CD4-positive, alpha-beta T cell treated with Interleukin-15 for 1 hour (primary cell): ENCODE measurements at regions not wholly inside any gene's neighbourhood (a gene's known extent, or its start where the extent isn't known, plus 50 kb on each side); places are given as distances from the start of the nearest gene placed in this dataset.

Experiments used
- DNase-seq: peaks from one replicate; pipeline ENCODE4 v3.0.0-alpha.2; 2020

DNA sequence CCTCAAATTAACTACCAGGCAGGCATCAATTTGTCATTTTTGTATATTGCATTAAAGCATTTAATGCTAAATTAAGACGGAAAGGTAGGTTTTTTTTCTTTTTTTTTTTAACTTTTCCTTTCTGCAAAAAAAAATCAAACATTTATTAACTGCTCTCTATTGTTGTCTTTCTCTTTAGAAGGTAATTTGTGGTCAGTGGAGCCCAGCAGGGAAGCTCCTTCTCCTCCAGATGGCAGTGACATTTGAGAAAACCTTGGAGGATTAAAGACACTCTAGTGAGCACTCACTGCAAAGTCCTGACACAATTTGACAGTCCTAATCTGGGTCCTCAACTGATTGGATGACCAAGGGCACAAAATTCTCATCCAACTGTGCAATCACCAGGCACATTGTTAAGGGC, 102.4 kb downstream of the SLIT2 start:
- DNase-seq: no peak

DNA sequence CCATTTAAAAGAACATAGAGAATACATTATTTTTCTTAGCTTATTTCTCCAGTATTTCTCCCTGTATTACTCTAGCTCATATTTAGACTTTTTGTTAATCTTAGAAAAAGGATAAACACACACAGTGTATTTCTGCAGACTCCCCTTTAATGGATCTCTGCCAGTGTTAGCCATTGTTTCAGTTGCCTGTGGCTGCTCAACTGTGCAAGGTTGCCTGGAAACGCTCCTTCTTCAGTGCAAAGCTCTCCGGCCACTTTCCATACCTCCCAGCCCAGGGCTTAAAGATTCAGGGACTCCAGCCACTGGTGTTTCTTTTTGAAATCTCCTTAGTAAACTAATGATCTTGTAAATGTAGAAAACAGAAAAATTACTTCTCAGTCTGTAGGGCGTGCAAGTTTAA, 104.9 kb downstream of the SLIT2 start:
- no peak for DNase-seq

DNA sequence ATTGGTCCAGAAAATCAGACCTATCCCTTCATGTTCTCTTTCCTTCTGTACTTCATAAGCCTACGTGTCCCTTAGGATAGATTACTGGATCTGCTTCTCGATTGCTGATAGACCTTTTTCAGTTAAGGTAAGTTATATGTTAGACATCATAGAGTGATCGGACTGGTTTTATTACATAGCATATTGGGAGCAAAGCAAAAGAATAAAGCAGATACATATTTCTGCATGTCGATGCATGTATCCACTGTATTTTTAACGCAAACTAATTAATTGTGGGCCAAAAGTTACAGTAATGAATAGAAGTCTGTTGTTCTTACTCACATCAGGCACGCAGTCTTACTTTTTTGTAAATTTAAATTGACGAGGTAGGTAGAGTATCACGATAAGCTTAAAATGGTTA, 106.4 kb downstream of the SLIT2 start:
- no peak for DNase-seq

DNA sequence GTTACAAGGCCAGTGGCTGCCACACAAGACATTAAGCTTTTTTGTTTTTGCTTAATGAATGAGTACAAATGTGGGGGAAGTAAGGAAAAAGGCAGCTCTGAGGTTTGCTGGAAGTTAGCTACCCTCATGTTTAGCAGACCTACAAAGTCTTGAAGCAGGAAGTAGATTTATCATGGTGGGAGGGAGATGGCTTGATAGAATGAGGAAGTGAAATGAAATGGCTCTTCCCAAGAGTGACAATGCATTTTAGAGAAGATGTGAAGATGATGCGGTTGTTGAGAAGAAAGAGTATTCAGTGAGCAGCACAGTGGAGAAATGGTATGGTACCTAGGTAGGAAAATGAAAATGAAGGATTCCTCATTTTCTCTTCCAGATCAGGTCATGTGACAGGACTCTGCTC, 108.0 kb downstream of the SLIT2 start:
- no peak for DNase-seq

DNA sequence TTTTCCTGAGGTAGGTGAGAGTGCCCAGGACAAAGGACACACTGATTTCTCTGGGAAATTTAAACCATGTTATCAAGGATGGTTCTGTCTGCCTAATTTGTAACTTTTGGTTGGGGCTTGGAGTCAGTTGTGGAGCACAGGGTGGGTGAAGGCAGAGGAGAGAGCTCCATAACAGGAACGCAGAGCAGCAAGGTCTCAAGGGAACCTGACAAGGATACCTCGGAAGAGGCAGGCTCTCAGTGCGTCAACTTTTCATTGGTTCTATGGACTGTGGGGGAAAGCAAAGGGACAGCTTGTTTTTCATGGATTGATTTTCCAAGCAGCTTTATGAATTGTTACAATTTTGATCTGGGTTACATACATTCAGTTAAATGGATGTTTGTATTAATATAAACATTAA, 110.4 kb downstream of the SLIT2 start:
- DNase-seq: no peak

DNA sequence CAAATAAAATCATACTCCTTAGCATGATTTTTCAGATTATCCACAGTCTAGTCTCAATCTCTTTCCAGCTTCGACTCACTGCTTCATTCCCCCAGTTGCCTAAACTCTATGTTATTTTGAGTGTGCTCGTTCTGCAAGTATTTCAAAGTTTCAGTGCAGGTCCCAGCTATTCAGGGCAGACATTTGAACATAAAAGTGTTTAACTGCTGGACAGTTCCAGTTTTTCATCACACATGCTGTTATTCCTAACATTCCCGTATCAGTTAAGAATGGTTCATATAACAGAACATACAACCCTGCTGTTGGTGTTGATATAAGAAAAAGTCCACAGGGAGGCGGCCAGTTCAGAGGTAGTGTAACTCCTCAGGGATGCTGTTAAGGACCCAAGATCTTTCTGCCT, 113.3 kb downstream of the SLIT2 start:
- DNase-seq: no peak

DNA sequence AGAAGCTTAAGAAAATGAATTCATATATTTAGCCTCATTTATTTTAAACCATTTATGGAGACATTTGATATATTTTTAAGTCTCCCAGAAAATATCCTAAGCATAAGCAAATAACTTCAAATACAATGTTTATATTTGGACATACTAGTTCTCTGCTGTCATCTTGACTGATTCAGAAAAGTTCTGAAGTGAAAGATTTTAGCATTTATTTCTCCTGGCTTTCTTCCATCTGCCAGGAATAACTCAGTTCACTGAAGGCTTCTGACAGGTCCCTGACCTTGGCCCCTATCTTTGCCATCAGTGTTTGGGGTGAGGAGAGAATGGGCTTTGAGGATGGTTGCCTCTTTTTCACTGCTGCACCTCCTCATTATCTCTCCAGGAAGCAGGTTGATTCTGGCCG, 115.7 kb downstream of the SLIT2 start:
- DNase-seq: no peak

DNA sequence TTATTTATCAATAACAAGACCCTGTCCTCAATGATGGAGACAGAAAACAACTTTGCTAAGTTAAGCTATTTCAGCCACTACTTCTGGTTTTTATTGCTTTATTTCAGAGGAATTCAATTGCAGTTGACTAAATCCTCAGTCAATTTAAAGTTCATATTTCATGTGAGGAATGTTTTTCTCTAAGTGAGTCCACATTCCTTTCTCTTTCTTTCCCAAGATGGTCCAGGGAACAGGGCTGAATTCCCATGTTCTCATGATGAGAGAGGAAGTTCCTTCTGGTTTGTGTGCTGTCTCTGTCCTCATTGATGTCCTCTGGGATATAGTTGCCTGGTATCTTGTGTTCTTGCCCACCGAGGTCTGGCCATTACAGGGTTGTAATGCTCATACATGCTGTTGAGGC, 117.2 kb downstream of the SLIT2 start:
- DNase-seq: no peak

DNA sequence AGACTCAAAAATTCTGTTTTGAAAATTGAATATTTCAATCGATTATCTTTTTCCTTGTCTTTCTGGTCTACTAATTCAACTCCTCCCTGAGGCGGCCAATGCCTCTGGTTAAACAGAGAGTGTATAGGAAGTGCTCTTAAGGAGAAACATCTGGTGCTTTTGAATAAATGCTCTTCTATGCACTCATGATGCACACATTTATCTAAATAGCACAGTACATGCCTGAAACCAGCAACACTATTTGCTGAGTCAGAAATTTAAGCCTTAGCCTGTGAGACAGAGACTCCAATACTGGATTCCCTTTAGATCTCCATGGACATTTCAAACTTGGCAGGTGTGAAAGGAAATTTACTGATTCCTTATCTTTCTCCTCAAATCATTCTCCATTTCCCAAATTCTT, 118.6 kb downstream of the SLIT2 start:
- no peak for DNase-seq

DNA sequence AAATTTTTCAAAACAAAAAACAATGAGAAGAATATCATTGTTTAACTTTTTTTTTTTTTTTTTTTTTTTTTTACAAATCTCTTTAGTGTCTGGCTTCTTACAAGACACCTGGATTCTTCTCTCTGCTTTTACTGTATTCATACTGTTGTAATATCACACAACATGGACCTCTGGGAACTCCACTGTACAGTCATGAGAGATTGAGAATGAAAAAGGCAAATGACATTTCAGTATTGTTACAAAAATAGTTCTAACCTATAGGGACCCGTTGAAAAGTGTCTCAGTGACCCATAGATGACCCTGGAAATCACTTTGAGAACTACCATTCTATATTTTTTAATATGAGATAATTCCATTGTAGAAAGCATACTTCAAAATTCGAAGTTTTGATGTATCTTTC, 124.4 kb downstream of the SLIT2 start:
- no peak for DNase-seq

DNA sequence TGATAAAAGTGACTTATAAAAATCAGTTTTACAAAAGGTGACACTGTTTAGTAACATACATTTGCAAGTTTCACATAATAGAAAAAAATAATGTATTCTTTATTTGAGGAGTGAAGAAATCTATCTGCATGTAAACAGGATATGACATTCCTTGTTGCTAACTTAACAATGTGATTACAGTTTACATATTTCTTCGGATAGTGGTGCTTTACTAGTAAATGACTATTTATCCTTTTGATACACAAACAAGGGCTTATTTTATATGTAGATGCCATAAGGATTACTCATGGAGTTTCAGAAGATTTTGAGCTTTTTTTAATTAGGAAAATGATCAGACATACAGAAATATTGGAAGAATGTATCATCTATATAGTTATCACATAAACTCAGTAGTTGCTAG, 126.5 kb downstream of the SLIT2 start:
- DNase-seq: no peak

DNA sequence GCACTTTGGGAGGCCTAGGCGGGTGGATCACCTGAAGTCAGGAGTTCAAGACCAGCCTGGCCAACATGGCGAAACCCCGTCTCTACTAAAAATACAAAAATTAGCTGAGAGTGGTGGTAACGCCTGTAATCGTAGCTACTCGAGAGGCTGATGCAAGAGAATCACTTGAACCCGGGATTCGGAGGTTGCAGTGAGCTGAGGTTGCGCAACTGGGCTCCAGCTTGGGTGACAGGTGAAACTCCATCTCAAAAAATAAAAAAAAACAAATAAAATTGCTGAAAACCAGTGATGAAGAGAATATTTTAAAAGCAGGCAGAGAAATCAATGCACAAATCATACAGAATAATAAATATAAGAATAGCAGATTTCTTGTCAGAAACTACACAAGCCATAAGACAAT, 129.3 kb downstream of the SLIT2 start:
- no peak for DNase-seq

DNA sequence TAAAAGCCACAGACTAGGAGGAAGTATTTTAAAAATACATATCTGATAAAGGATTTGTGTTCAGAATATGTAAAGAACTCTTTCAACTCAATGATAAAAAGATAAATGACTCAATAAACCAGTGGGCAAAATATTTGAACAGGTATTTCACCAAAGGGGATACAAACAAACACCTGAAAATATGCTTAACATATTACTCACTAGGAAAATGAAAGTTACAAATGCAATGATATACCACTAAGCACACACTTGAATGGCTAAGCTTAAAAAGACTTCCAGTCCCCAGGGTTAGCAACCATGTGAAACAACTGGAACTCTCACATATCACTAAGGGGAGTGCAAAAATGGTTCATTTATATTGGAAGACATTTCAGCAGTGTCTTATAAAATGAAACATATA, 131.6 kb downstream of the SLIT2 start:
- no peak for DNase-seq

DNA sequence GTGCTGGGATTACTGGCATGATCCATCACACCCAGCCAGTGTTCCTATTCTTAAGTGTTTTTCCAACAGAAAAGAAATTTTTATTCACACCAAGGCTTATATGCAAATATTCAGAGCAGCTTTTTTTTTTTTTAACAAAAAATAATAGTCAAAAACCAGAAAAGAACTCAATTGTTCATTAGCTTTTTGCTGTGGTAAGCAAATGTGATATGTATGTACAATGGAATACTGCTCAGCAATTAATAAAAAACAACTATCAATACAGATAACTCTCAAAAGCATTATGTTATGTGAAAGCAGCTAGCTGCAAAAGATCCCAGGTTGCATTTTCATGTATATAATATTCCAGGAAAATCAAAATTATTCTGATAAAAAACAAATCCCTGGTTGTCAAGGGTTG, 132.3 kb downstream of the SLIT2 start:
- no peak for DNase-seq

DNA sequence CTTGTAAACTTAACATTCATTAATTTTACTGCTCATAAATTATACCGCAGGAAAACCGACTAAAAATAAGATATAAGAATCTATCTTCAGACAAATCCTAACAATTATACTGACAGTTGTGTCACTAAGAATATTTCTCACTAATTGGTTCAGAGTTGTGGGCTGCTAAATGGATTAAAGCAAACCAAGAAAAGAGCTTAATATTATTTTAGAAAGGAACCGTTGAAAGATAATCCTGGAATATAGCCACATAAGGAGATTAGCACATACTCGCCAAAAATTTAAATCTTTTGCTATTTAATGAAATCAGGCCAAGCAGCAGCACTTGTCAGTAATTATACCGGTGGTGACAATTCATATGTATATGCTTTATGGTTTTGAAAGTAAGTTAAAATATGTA, 132.8 kb downstream of the SLIT2 start:
- DNase-seq: no peak

DNA sequence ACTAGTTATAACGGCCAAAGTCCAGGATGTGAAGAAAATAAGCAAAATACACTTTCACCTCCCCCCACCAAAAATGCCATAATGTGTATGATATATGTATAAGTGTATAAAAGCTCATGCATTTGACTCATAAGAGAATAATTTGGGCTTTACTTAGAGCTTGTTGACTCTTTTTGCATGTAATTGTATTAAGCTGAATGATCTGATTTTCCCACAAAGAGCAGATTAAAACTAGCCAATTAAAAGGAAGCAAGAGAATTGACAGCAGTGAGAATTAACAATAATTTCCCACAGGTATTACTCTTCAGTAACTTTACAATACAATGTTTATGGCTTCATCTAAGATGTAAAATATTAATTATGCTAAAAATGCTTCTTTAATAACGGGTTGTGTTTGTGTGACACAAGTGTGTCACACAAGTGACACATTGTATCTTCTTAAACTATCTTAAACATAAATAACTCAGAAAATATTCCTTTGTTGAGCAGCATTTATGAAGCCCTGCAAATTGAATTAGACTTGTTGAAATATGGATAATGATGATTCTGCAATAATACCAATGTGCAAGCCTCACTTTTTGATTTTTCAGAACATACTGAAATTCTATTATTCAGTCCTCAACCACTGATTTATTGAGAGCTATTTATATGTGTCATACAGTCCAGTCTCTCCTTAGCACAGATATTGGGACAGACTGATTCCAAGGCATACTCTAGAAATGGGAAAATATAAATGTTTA, 134.5 kb downstream of the SLIT2 start:
- DNase-seq: no peak

DNA sequence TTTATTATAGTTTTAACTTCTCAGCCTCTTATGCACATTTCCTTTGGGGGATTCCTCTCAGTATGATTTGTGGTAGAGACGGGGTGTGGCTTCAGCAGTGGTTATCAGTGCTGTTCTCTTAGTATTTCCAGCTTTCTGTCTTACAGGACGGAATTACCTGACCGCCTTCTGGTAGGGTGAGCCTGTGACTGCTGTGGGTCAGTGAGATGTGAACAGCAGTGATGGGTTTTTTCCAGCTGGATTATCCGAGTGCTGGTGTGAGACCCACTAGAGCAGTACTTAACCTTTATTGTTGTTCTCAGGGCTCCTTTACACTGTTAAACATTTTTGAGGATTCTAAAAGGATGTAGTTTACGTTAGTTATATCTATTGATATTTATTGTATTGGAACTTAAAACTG, 135.2 kb downstream of the SLIT2 start:
- no peak for DNase-seq

DNA sequence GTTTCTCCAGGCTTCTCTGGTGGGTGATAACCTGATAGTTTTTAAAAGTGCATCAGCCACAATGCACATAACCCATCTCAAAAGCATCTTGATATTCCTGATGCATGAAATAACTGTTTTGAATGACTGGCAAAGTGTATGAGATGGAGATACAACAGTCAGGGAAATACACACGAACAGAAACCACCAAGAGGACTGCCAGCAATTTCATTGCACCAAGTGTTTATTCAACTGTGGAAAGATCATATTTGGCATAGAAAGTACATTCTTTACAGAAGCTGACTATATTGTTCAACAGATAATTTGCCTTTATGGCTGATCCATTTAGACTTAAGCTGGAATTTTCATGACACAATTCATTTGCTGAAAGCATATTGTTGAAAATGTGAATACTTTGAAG, 139.5 kb downstream of the SLIT2 start:
- no peak for DNase-seq

DNA sequence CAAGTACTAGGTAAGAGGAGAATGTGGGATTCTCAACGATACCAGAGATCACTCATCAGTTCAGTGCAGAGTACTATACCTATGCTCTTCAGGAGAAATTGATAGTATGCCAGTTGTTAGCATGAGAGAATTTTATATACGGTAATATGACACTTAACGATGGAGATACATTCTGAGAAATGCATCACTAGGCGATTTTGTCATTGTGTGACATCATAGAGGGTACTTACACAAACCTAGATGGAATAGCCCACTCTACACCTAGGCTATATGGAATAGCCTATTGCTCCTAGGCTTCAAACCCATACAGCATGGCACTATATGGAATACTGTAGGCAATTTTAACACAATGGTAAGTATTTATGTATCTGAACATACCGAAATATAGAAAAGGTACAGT, 140.2 kb downstream of the SLIT2 start:
- DNase-seq: no peak

DNA sequence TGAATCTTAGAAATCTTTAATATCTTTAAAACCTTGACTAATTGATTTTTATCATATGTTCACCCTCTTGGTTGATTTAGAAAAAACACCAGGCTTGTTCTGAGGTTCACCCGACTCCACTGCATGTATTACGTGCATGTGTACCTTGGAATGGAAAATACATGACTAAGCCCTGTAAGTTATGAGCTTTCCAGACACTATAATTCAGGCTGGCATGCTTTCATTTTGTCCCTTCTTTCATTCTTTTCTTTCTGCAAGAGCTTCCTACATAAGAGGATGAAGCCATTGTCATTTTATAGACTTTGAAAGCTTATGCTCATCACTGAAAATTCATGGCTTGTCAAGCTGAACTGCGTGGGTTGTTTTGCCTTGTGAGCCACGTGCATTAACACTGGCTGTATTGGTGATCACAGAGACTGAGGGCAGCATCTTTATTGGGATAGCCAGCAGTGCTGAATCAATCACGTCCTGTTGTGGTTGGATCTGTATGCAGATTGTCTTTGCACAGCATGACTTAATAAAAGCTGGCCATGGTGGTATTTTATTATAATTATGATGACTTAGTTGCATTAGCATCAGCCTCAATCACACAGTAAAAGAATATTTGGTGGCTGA, 141.9 kb downstream of the SLIT2 start:
- DNase-seq: no peak

DNA sequence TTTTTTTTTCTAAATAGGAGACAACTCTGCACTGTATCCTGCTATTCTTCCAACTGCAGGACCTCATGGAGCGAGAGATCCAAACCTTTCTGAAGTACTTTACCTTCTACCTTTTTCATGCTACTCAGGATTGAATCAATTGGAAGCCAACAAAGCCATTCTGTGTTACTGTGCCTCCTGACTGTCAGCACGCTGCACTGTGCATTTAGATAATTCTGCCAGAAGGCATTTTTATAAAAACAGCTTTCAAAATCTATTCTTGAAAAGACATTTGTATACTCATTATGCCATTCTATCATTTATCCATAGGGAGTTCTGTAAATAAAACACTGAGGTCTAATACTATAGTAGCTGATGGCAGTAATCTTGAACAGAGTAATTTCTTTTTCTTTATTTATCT, 142.8 kb downstream of the SLIT2 start:
- DNase-seq: no peak

DNA sequence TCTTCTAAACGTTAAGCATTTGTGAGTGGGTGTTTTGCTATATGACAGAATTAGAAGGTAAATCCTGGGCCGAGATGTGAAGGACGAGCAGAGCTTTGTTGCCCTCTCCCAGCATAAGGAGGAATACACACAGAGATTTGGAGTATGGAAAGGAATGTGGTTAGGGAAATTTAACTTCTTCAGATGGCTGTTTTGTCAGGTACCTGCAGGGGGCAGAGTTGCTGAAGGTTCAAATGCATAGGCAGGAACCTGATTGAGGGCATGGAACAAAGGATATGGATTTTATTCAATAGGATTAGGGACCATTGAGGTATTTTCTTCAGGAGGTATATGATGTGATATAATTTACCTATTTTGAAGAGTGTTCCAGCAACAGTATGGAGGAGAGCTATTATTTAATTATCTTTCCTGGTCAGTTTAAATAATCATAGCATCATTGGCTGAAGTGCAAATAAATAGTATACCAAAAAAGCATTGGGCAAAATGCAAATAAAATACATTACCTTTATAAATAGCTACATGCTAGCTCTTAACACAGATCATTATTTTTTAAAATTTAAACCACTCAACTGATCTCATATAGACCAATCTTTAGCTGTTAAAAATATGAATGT, 143.6 kb downstream of the SLIT2 start:
- DNase-seq: no peak

DNA sequence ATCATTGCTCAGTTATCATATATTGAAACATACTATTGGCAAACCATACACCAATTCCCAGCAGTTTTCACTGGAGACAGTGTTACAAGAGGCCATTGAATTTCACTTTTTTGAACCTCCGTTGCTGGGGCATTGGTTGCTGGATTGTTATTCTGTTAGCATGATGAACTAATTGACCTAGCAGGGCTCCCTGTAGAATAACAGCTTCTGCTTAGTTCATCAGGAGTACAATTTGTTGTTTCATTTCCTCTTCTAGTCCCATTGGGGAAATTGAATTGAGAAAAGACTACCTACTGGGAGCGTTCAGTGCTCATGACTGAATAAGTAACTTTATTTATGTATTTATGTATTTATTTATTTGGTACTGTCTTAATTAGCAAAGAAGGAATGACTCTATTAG, 151.6 kb downstream of the SLIT2 start:
- no peak for DNase-seq

DNA sequence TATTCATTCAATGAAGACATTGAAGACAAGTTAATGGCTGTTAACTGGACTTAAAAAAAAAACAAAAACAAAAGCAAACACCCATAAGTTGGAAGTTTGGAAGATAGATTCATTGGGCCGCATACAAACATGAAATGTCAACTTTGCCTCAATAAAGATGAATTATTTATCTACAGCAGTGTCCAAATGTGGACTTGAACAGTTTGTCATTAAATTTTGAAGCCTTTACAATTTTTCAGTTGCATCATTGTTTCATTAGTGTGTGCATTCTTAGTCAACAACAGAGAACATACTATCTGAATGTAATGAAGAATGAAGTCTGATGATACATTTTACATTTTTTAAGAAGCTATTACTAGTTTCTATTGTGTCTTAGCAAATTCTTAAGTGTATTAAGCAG, 152.1 kb downstream of the SLIT2 start:
- no peak for DNase-seq

DNA sequence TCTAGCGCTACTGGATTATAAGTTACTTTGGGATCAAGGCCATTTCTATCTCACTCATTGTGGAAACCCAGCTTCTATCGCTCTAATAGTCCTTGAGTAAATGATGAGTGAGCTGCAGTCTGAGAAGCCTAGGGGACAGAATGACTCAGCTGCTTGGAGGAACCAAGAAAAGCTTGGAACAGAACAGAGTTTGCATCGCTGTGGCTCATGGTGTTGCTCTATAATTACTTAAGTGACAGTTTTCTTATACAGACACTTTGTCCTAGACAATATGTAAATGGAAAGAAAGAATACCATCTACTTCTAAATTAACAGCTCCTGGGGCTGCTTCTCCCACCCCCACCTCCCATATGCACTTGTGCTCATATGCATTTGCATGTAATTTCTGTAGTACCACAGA, 156.9 kb downstream of the SLIT2 start:
- DNase-seq: no peak
